Activated CD4-positive, alpha-beta T cell treated with anti-CD3 and anti-CD28 coated beads, Interleukin-2, amount 10 ng/mL, durations not matched to agents 7 days and 5 days (primary cell): ENCODE measurements at regions not wholly inside any gene's neighbourhood (a gene's known extent, or its start where the extent isn't known, plus 50 kb on each side); places are given as distances from the start of the nearest gene placed in this dataset.
"Not testable (repeated sequence)": the region's sequence is repeated elsewhere in the genome, so short reads cannot be mapped to it uniquely, and the experiment has no call there.

Source experiments
- CTCF ChIA-PET: fragments of 350-600 bp; sonication (Branson Sonifier 250); formaldehyde crosslinking; loops from one replicate; lab custom pipeline; 2021; ENCODE audit warnings: antibody characterized with exemption; lab: Charles Lee
- POLR2A ChIA-PET: fragments of 350-600 bp; sonication (Branson Sonifier 250); formaldehyde crosslinking; loops from one replicate; lab custom pipeline; 2021; ENCODE audit warnings: antibody characterized with exemption; lab: Charles Lee
- DNase-seq: peaks from one replicate; pipeline ENCODE4 v3.0.0-alpha.2; 2020
- H3K27ac Mint-ChIP-seq: one replicate; pipeline ENCODE4 v1.8.0; 2021; ENCODE audit warnings: mild to moderate bottlenecking, moderate library complexity, mixed read lengths
- H3K27me3 Mint-ChIP-seq: one replicate; pipeline ENCODE4 v1.8.0; 2021; ENCODE audit warnings: mixed read lengths
- H3K36me3 Mint-ChIP-seq: one replicate; pipeline ENCODE4 v1.8.0; 2021; ENCODE audit warnings: low read depth, mixed read lengths
- H3K4me1 Mint-ChIP-seq: one replicate; pipeline ENCODE4 v1.8.0; 2021; ENCODE audit warnings: mixed read lengths
- H3K4me3 Mint-ChIP-seq: one replicate; pipeline ENCODE4 v1.8.0; 2021; ENCODE audit warnings: mild to moderate bottlenecking, moderate library complexity, mixed read lengths
- H3K9me3 Mint-ChIP-seq: one replicate; pipeline ENCODE4 v1.8.0; 2021; ENCODE audit warnings: mixed read lengths

DNA sequence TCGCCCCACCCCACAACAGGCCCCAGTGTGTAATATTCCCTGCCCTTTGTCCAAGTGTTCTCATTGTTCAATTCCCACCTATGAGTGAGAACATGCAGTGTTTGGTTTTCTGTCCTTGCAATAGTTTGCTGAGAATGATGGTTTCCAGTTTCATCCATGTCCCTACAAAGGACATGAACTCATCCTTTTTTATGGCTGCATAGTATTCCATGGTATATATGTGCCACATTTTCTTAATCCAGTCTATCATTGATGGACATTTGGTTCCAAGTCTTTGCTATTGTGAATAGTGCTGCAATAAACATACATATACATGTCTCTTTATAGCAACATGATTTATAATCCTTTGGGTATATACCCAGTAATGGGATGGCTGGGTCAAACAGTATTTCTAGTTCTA lies 132.7 kb downstream of the SNX10 start:
- H3K4me1 Mint-ChIP-seq, CTCF ChIA-PET, H3K9me3 Mint-ChIP-seq, H3K27ac Mint-ChIP-seq, POLR2A ChIA-PET, H3K27me3 Mint-ChIP-seq, H3K36me3 Mint-ChIP-seq, DNase-seq, H3K4me3 Mint-ChIP-seq: not testable (repeated sequence)

DNA sequence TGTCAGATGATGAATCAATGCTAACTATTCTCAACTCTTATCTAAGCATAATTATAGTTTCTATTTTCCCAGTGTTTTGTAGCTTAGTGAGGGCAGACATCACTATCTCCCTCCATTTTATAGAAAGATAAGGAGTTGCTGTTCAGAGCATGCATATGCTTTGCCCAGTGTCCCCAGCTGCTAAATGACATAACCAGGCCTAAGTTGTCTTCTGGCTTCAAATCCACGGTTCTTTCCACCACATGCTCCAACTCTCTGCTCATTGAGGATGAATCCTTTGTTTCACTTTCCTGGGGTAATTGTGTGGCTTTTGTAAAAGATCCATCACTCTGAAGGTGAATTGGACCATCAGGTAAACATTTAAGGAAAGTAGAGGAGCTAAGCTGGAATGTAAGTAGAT lies 134.0 kb downstream of the SNX10 start:
- Mint-ChIP-seq H3K36me3 (no peaks in the 10 kb centered on the region), H3K9me3 (no peaks in the 10 kb centered on the region), H3K4me3 (no peak overlapping the region), H3K27ac (no peak overlapping the region), H3K4me1 (no peaks in the 10 kb centered on the region), H3K27me3 (no peaks in the 10 kb centered on the region)
- no peak for DNase-seq
- POLR2A ChIA-PET: no interaction called here
- CTCF ChIA-PET: no interaction called here

GRCh38 chr7:26426096-26426495 lies 134.4 kb downstream of the SNX10 start:
- Mint-ChIP-seq H3K36me3 (no peaks in the 10 kb centered on the region), H3K4me3 (no peak overlapping the region)

DNA sequence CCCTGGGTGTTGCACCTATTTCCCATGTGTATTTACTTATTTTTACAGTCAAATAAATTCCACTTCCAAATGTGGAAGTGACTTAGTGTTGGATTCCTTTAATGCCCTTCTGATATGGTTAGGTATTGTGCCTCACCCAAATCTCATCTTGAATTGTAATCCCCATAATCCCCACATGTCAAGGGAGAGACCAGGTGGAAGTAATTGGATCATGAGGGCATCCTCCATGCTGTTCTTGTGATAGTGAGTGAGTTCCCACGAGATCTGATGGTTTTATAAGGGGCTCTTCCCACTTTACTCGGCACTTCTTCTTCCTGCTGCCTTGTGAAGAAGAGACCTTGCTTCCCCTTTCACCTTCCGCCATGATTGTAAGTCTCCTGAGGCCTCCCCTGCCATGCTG lies 136.9 kb downstream of the SNX10 start:
- H3K9me3 Mint-ChIP-seq: no peaks in the 10 kb centered on the region
- H3K27me3 Mint-ChIP-seq: peaks cover 10% of the 10 kb centered on the region
- ChIA-PET CTCF (no interaction called here), POLR2A (no interaction called here)
- DNase-seq: no peak
- no peaks in the 10 kb centered on the region for H3K4me1 Mint-ChIP-seq
- no peak overlapping the region for H3K4me3 Mint-ChIP-seq
- H3K27ac Mint-ChIP-seq: no peak overlapping the region
- no peaks in the 10 kb centered on the region for H3K36me3 Mint-ChIP-seq

More at GRCh38 chr7:26426096-26426495, 134.4 kb downstream of the SNX10 start:
- H3K27me3 Mint-ChIP-seq: no peaks in the 10 kb centered on the region
- H3K27ac Mint-ChIP-seq: no peak overlapping the region
- H3K9me3 Mint-ChIP-seq: no peaks in the 10 kb centered on the region
- ChIA-PET POLR2A (no interaction called here), CTCF (no interaction called here)
- no peaks in the 10 kb centered on the region for H3K4me1 Mint-ChIP-seq
- no peak for DNase-seq

DNA sequence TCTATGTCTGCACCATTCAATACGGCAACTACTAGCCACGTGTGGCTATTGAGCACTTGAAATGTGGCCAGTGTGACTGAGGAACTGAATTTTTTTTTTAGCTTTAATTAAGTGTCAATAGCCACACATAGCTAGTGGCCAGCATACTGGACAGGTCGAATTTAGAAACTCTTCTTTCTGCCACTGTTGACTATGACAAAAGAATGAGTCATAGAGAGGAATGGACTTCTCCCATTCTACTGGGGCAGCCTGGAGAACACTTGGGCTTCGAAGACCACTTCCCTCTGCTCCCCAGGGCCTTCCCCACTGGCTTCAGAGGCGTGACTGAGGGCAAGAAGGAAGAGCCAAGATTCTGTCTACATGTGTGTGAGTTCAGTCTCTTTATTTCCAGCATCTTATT lies 137.5 kb downstream of the SNX10 start:
- Mint-ChIP-seq H3K27me3 (peaks cover 16% of the 10 kb centered on the region), H3K9me3 (no peaks in the 10 kb centered on the region), H3K4me1 (no peaks in the 10 kb centered on the region), H3K36me3 (no peaks in the 10 kb centered on the region), H3K4me3 (no peak overlapping the region), H3K27ac (no peak overlapping the region)
- DNase-seq: no peak
- CTCF ChIA-PET: no interaction called here
- POLR2A ChIA-PET: no interaction called here

DNA sequence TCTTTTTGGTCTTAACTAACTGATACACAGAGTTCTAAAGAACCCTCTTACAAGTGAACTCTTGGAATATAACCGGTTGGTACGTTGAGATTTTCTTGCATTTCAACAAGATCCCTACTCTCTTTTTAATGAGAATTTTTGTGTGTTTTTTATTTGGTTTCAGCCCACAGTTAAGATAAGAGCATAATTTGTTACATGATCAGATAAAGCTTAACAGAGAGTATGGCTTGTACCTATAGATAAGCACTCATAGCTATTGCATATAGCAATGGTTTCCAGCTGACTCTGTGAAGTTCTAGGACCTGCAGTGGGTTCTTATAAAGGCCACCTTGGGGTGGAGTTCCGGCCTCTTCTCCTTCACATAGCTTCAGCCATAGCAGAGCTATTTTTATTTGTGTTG lies 143.3 kb downstream of the SNX10 start:
- H3K9me3 Mint-ChIP-seq: no peaks in the 10 kb centered on the region
- DNase-seq: no peak

DNA sequence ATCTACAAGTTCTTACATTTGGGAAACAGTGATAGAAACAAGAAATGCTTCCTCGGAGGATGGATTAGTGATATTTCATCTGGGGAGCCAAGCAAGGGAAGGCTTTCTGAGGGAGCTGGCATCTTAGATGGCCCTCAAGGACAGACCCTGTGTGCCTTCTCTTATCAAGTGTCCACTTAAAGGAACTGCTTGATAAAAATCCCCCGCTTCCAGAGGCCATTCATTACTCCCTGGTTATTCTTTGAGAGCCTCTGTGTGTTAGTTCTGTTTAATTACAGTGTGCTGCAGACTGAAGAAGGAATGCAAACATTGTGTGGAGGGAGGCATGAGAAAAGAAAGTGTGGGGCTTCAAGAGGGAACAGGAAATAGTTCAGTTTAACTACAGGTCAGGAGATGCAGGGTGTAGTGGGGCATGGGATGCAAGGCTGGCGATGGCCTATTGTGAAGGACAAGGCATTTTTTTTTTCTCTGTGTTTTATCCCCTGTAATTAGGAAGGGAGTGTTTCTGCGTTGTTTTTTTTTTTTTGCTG lies 145.4 kb downstream of the SNX10 start:
- Mint-ChIP-seq H3K4me1 (no peaks in the 10 kb centered on the region), H3K27ac (no peak overlapping the region), H3K36me3 (no peaks in the 10 kb centered on the region), H3K9me3 (no peaks in the 10 kb centered on the region), H3K4me3 (no peak overlapping the region), H3K27me3 (peaks cover 33% of the 10 kb centered on the region)
- no peak for DNase-seq
- CTCF ChIA-PET: no interaction called here
- POLR2A ChIA-PET: no interaction called here

More for the DNA sequence above, 143.3 kb downstream of the SNX10 start:
- peaks cover 32% of the 10 kb centered on the region for H3K27me3 Mint-ChIP-seq
- POLR2A ChIA-PET: no interaction called here
- no peaks in the 10 kb centered on the region for H3K36me3 Mint-ChIP-seq
- CTCF ChIA-PET: interaction anchor here (1.4 kb wide), 1 partner anchor 14 kb away, joined by 4 read pairs; no protein-coding TSS in a partner anchor
- no peak overlapping the region for H3K4me3 Mint-ChIP-seq
- no peak overlapping the region for H3K27ac Mint-ChIP-seq
- no peaks in the 10 kb centered on the region for H3K4me1 Mint-ChIP-seq

DNA sequence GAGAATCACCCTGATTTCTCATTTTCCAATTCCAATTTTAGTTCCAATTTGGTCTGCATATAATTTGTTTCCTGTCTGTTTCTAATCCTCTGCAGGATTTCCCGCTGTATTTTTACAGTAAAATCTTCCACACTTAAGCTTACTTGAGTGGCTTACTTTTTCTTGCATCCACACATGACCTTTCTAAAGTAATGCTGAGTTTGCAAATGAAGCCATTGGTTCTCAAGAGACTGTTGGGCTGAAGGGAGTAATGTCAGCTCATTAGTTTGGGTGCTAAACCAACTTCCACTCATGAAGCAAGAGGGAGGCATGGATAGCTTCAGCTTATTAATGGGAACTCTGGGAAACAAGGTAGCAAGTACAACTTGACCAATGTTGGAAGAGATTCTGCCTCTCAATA lies 146.4 kb downstream of the SNX10 start:
- H3K4me1 Mint-ChIP-seq: no peaks in the 10 kb centered on the region
- H3K4me3 Mint-ChIP-seq: no peak overlapping the region
- no peaks in the 10 kb centered on the region for H3K9me3 Mint-ChIP-seq
- DNase-seq: no peak
- H3K36me3 Mint-ChIP-seq: no peaks in the 10 kb centered on the region
- POLR2A ChIA-PET: no interaction called here
- CTCF ChIA-PET: no interaction called here
- H3K27ac Mint-ChIP-seq: no peak overlapping the region
- peaks cover 27% of the 10 kb centered on the region for H3K27me3 Mint-ChIP-seq

DNA sequence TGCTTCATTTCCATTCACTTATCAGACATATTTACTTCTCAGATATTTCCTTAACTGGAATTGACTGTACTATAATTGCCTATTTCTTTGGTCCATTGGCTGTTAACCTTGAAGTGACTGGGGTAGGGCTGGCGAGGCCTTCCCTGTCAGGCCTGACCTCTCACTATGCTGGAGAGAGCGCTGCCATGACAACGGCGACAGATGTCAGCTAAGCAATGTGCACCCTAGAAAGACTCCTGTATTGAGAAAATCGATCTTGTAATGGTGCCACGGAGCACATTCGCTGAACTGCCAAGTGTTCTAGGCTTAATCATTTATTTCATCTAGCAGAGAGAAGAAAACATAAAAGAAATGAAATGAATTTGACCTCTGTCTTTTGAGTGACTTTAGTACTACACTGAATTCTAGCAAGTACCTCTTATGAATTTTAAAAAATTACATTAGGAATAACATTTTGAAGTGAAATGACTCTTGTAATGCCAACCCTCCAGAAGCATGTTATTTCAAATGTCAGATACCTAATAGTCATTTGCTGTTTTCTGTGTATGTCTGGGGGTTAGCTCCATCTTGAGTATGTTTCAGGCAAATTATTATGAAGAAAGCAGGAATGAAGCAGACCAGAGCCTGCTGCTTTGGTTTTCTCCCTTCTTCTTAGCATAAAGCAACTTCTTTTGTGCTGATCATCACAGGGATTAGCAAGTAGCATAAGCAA lies 148.0 kb downstream of the SNX10 start:
- H3K27me3 Mint-ChIP-seq: peaks cover 15% of the 10 kb centered on the region
- ChIA-PET CTCF (no interaction called here), POLR2A (no interaction called here)
- H3K36me3 Mint-ChIP-seq: no peaks in the 10 kb centered on the region
- H3K4me1 Mint-ChIP-seq: no peaks in the 10 kb centered on the region
- no peaks in the 10 kb centered on the region for H3K9me3 Mint-ChIP-seq
- DNase-seq: no peak
- no peak overlapping the region for H3K4me3 Mint-ChIP-seq
- H3K27ac Mint-ChIP-seq: no peak overlapping the region

DNA sequence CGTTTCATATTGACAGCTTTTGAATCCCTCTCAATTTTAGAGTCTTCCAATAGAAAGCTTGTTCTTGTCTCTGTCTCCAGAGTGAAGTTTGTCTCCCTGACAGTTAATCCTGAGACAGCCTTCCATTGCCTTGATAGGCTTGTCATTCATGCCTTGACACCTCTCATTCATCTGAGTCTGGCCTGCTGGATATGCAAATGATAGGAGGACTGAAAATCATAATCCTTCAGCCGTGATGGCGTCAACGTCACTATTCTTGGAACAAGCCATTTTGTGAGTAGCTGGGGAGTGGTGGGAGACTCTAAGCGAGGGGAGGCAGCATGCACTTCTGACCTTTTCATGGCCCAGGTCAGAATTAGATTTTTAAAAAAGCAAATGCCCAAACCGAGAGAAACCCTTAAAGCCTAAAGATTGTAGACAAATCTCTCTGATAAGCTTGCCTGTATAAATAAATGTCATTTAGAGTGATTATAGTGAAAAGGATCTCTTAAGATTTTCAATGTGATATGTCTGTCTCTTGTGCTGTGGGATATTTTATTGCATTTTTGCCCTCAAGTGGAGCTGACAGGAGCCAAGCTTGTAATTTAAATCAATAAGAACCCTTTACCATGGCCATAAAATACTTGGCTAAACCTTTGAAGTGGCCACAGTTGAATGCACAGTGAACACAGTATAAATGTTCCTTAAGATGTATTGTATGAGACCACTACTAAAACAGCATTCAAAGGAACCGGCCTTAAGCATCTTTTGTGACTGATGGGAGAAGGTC lies 148.8 kb downstream of the SNX10 start:
- no peaks in the 10 kb centered on the region for H3K9me3 Mint-ChIP-seq
- CTCF ChIA-PET: no interaction called here
- H3K27me3 Mint-ChIP-seq: peaks cover 11% of the 10 kb centered on the region
- no peak overlapping the region for H3K27ac Mint-ChIP-seq
- POLR2A ChIA-PET: no interaction called here
- no peak overlapping the region for H3K4me3 Mint-ChIP-seq
- DNase-seq: no peak
- no peaks in the 10 kb centered on the region for H3K36me3 Mint-ChIP-seq
- no peaks in the 10 kb centered on the region for H3K4me1 Mint-ChIP-seq

DNA sequence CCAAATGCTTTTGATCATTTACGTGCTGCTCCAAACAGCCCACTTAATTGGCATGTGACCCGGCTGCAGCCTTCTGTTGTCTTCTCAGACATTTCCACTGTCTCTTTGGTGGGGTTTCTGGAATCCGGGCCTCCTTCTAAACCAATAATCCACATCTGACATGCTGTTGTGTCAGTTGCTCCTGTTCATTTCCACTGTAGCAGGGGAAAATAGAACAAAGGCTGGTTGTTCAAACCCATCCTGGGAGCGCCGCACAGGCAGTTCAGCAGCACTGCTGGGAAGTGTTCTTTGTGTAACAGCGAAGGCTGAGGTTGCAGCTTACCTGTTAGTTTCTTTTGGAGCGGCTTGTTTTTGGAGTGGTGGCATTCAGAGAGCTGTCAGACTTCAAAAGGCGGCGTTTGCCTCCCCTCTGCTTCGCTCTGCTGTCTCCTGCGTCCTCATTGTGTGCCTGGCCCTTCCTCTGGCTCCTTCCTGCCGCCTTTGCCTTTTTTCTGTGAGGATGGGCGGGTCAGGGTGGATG lies 149.4 kb downstream of the SNX10 start:
- ChIA-PET POLR2A (no interaction called here), CTCF (no interaction called here)
- no peaks in the 10 kb centered on the region for H3K36me3 Mint-ChIP-seq
- H3K27ac Mint-ChIP-seq: no peak overlapping the region
- H3K9me3 Mint-ChIP-seq: no peaks in the 10 kb centered on the region
- no peak for DNase-seq
- H3K4me1 Mint-ChIP-seq: no peaks in the 10 kb centered on the region
- peaks cover 9% of the 10 kb centered on the region for H3K27me3 Mint-ChIP-seq
- no peak overlapping the region for H3K4me3 Mint-ChIP-seq

DNA sequence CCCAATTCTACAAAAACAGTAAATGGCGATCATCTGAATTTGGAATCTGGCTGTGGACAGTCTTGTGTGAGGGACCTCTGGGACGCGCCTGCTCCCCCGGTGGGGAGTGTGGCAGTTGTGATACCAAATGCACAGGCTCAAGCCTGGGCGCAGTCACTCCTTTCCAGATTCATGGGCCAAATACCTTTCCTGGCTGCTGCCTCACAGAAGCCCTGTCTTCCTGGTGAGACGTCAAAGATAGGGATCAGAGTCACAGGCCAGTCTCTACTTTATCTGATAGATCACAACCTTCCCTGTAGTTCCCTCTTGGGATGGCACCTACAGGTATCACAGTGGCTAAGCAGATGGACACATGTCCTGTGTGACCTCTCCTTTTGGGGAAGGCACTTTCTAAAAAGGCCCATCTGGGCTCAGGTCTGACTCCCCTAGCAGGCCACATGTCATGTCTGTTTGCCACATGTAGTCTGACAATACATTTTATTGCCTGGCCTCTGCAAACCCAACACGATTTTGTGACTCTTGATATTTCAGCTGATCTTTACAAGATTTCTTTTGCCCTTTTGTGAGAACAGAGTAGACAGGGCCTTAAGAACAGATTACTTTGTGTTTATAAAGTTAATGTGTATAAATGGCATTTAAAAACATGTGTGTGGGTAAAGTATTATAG lies 150.1 kb downstream of the SNX10 start:
- H3K9me3 Mint-ChIP-seq: no peaks in the 10 kb centered on the region
- no peak for DNase-seq
- CTCF ChIA-PET: no interaction called here
- no peak overlapping the region for H3K27ac Mint-ChIP-seq
- POLR2A ChIA-PET: no interaction called here
- peaks cover 6% of the 10 kb centered on the region for H3K27me3 Mint-ChIP-seq
- H3K4me1 Mint-ChIP-seq: no peaks in the 10 kb centered on the region
- H3K36me3 Mint-ChIP-seq: no peaks in the 10 kb centered on the region
- H3K4me3 Mint-ChIP-seq: no peak overlapping the region

DNA sequence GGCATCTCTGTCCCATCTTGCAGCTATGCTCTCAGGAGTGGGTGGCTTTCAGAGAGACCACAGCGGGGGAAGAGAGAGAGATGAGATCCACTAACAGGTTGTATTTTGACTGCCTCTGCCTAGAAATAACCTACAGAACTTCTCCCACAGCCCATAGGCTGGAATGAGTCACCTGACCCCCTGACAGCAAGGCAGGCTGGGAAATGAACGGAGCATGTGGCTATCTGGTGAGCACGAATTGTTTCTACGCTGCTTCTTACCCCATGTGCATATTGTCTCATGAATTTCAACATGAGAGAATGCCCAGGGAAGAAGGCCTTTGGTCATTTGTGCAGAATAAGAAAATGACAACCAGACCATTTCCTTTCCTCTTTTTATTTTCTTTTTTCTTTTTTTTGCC lies 151.3 kb downstream of the SNX10 start:
- H3K27me3 Mint-ChIP-seq: peaks cover 16% of the 10 kb centered on the region
- no peaks in the 10 kb centered on the region for H3K9me3 Mint-ChIP-seq
- no peaks in the 10 kb centered on the region for H3K36me3 Mint-ChIP-seq
- no peak overlapping the region for H3K27ac Mint-ChIP-seq
- CTCF ChIA-PET: no interaction called here
- H3K4me3 Mint-ChIP-seq: no peak overlapping the region
- no peak for DNase-seq
- POLR2A ChIA-PET: no interaction called here
- no peaks in the 10 kb centered on the region for H3K4me1 Mint-ChIP-seq
